Omental fat pad (tissue), 3 donors: ENCODE measurements at regions not wholly inside any gene's neighbourhood (a gene's known extent, or its start where the extent isn't known, plus 50 kb on each side); places are given as distances from the start of the nearest gene placed in this dataset.
A peak's percentile ranks its signal among the peaks of the same experiment; 100 is the strongest.

Experiments
- ATAC-seq: fragments of 150-250 bp; one replicate; pipeline ENCODE4 v1.9.1; 2016; ENCODE audit warnings: mild to moderate bottlenecking, moderate library complexity; ENCODE audit not compliant: low FRiP score
- DNase-seq: peaks from one replicate; pipeline ENCODE4 v3.0.0-alpha.2; 2019; ENCODE audit warnings: low spot score
- TF ChIP-seq, protein P1 (sequence below), 3 donors: fragments of 450-650 bp; IDR thresholded peaks; one replicate each; pipeline ENCODE4 v1.5.1; 2016 to 2017; ENCODE audit warnings: antibody characterized with exemption in 3 of 3, mild to moderate bottlenecking in 3 of 3, moderate library complexity in 2 of 3

DNA sequence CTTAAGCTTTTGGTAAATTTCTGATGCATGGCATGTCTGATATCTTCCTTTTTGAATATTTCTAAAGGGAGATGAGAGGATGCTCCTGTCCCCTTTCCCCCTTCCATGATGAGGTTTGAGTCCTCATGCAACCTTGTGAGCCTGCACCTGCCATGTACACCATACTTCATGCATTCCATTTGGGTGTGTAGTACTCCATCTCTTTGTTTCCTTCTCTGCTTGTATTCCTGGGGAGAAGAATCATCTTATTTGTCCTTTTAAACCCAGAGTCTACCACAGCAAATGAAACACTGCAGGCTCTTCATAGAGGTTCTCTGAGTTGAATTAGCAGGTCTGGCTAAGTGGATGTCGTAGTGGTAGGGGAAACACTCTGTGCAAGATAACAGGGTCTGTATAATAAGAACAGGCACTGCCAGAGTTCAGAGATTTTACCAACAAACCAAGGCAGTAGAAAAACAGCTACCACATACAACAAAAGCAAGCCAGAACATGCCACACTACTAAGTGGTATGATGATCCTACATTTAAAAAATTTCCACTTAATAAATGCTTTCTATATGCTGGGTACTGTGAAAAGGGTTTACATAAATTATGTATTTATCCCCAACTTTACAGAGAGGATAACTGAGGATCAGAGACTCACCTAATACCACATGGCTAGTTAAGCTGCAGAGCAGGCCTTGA, 439.8 kb upstream of the GRIA1 start:
- TF ChIP-seq, protein P1, sequence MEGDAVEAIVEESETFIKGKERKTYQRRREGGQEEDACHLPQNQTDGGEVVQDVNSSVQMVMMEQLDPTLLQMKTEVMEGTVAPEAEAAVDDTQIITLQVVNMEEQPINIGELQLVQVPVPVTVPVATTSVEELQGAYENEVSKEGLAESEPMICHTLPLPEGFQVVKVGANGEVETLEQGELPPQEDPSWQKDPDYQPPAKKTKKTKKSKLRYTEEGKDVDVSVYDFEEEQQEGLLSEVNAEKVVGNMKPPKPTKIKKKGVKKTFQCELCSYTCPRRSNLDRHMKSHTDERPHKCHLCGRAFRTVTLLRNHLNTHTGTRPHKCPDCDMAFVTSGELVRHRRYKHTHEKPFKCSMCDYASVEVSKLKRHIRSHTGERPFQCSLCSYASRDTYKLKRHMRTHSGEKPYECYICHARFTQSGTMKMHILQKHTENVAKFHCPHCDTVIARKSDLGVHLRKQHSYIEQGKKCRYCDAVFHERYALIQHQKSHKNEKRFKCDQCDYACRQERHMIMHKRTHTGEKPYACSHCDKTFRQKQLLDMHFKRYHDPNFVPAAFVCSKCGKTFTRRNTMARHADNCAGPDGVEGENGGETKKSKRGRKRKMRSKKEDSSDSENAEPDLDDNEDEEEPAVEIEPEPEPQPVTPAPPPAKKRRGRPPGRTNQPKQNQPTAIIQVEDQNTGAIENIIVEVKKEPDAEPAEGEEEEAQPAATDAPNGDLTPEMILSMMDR (IDR thresholded peaks at IDR 0.05), result no peak
- no peak for ATAC-seq
- no peak for DNase-seq

DNA sequence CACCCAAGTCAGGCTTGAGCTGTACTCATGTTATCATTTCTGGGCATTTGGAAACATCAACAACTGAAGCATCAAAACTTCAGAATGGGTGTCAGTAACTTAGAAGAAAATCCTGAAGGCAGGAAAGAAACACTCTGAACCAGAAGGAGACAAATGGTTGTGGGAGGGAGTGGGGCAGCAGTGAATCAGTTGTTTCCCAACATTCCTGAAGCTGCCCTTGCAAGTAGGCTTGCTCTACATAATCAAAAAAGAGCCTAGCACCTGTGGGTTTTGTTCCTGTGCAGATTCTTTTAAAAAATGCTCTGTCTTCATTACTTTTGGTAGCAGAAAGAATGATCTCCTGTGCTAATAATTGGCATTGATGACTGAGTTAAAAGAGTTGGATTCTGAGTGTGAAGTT, 424.2 kb upstream of the GRIA1 start:
- ATAC-seq (no peak), DNase-seq (no peak)
- TF ChIP-seq, protein P1 (IDR thresholded peaks at IDR 0.05), result no peak

DNA sequence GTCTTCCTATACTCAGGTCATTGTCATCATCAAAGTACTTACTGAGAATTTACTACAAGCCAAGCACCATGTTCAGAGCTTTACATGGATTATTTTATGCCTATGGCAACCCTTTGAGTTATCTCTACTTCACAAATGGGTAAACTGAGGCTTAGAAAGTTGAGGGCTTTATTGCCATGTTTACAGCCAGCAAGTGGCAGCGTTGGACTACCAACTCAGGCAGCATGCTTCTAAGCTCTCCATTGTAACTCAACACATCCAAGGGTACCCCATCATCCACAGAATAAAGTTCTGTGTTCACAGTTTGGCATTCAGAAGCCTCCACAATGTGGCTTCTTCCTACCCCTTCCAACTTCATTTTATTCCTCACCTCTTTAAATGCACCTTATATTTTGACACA, 422.6 kb upstream of the GRIA1 start:
- ATAC-seq (no peak), DNase-seq (no peak)
- TF ChIP-seq, protein P1 (IDR thresholded peaks at IDR 0.05), result no peak

DNA sequence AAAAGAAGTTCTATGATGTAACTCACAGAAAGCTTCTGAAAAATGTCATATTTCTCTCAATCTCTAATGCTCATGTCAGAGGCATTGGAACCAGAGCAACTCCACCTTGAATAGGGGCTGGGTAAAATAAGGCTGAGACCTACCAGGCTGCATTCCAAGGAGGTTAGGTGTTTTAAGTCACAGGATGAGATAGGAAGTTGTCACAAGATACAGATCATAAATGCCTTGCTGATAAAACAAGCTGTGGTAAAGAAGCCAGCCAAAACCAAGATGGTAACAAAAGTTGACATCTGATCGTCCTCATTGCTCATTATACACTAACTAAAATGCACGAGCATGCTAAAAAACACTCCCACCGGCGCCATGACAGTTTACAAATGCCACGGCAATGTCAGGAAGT, 411.1 kb upstream of the GRIA1 start:
- TF ChIP-seq, protein P1 (IDR thresholded peaks at IDR 0.05), result no peak
- DNase-seq (no peak), ATAC-seq (no peak)

DNA sequence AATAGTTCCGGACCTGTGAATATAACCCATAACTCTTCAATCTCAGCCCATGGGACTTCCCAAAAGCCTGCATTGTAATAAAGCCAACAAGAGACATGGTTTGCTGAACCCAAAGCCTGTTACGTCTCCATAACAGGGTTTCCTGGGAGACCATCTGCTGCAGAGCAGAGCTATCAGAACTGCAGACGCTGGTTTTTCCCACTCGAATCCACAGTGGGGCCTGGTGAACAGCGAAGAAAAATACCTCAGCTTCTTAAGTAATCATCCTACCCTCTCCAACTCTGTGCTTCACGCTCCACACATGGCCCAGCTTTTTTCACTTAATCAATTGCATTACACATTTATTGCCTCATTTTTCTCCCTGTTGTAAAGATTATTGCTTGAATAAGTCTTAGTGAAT, 409.5 kb upstream of the GRIA1 start:
- ATAC-seq (no peak), DNase-seq (no peak)
- TF ChIP-seq, protein P1 (IDR thresholded peaks at IDR 0.05), result no peak

DNA sequence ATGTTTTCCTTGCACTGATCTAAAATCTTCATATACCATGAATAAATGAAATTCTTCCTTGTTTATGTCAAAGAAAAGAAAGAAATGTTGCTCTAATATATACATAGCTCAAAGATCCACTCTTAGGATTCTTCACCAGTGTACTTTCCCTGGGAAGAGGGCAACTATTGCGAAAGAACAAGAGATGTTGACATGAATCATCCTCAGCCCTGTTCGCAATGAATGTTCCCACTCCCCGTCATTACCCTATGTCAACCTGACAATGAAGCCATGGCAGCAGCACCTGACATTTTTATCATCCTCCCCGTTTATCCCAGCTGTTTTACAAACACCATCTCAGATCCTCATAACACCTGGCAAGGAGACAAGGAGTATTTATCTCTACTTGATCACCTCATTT, 409.1 kb upstream of the GRIA1 start:
- peak; percentile 37 for ATAC-seq
- TF ChIP-seq, protein P1 (IDR thresholded peaks at IDR 0.05), result no peak
- no peak for DNase-seq

DNA sequence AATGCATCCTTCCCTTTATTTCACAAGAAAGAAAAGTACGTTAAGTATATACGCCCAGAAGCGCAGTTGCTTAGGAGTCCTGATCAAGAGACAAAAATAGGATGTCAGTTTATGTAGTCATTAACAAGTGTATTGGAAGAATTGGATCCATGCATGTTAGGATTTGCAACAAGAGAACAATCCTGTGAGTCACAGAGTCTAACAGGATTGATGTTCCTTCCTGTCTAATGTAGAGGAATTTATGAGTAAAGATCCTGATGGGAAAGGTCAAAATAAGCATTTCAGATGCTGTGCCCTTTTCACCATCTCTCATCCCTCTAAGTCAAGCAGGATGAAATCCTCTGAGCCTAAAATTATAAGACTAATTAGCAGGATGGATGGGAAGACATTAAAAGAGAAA, 406.0 kb upstream of the GRIA1 start:
- TF ChIP-seq, protein P1 (IDR thresholded peaks at IDR 0.05), result no peak
- no peak for DNase-seq
- no peak for ATAC-seq
